ENCODE measurements at regions not wholly inside any gene's neighbourhood (a gene's known extent, or its start where the extent isn't known, plus 50 kb on each side); places are given as distances from the start of the nearest gene placed in this dataset.
"Not testable (repeated sequence)": the region's sequence is repeated elsewhere in the genome, so short reads cannot be mapped to it uniquely, and the experiment has no call there.

DNA sequence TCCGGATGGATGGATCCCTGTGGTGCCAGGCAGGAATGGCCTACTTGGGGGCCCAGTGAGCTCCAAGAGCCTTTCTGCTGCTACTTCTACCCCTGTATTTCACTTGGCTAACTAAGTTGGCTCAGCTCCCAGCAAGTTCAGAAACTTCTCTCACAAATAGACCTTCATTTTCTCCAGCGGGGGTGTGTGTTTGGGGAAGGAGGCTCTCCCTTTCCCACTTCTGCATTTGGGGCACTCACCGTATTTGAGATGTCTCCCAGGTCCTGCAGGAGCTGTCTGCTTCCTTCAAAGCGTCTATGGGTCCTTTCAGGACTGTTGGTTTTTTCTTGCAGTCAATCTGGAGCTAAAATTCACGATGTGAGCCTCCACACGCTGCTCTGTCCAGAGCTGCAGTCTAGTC, 197.7 kb downstream of the SPANXN3 start (continued):
- TF ChIP-seq, protein P1, sequence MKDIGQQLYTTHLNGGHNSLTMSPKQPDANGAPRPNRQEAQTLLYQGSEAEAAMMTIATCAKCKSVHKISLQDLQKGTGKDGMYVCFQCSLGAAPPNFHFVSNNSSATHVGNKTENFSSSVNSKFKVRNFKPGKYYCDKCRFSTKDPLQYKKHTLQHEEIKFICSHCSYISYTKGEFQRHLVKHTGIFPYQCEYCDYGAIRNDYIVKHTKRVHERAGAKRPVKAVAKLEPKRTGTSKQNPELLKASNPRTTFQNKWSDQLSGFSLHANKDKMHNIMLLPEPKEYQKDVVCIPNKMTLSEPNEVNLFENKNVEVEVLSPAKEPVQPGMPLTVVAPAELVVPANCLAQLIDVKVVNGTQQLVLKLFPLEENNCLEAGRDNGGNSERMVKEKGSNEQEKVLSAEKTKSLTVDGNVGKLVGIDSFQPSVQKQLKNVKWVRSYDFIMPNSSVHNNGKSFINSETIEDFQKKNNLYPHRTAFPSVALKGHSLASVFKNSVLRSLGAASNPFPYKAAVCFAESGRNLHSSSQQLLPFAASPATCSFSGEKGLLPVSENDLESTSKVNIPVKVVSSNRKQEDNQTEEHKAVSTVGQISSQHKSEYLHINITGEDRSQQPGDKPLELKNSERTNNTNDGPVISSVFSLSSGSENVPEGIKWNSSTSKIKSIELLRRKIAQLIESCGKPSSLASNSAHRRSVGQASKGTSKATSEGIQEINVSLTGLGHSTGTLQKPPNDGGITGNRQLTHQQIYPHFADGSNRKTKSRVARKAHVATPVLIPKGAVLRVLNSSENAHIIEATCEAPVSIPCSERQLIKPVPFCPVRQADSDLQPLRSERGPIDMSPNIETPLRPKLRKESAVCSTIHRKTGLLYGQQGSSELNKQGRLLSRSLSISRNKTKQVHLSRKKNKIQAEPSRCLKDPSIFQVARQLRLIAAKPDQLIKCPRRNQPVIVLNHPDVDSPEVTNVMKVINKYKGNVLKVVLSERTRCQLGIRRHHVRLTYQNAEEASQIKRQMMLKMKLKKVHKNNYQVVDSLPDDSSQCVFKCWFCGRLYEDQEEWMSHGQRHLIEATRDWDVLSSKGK (CRISPR knock-in tag; IDR thresholded peaks at IDR 0.05), result no peak
- TF ChIP-seq, protein P2, sequence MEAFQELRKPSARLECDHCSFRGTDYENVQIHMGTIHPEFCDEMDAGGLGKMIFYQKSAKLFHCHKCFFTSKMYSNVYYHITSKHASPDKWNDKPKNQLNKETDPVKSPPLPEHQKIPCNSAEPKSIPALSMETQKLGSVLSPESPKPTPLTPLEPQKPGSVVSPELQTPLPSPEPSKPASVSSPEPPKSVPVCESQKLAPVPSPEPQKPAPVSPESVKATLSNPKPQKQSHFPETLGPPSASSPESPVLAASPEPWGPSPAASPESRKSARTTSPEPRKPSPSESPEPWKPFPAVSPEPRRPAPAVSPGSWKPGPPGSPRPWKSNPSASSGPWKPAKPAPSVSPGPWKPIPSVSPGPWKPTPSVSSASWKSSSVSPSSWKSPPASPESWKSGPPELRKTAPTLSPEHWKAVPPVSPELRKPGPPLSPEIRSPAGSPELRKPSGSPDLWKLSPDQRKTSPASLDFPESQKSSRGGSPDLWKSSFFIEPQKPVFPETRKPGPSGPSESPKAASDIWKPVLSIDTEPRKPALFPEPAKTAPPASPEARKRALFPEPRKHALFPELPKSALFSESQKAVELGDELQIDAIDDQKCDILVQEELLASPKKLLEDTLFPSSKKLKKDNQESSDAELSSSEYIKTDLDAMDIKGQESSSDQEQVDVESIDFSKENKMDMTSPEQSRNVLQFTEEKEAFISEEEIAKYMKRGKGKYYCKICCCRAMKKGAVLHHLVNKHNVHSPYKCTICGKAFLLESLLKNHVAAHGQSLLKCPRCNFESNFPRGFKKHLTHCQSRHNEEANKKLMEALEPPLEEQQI (IDR thresholded peaks at IDR 0.05), result no peak

DNA sequence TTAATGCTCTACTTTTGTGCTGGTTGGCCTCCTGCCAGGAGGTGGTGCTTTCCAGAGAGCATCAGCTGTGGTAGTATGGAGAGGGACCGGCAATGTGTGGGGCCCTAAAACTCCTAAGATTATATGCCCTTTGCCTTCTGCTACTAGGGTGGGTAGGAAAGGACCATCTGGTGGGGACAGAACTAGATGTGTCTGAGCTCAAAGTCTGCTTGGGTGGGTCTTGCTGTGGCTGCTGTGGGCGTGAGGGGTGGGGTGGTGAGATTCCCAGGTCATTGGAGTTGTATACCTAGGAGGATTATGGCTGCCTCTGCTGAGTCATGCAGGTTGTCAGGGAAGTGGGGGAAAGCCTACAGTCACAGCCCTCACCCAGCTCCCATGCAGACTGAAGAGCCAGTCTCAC, 198.4 kb downstream of the SPANXN3 start:
- H3K9ac ChIP-seq (ENCODE audit: insufficient read depth in 1 of 2, low read depth in 2 of 2, low read length in 2 of 2); H2AFZ ChIP-seq (ENCODE audit: low read depth, low read length); H3K36me3 ChIP-seq (ENCODE audit: control insufficient read depth, insufficient read depth, low read length); POLR2A ChIA-PET; CTCF ChIA-PET (ENCODE audit: low intra/inter-chr PET ratio); ATAC-seq; H3K4me1 ChIP-seq (replicated peaks in 1 of 2; ENCODE audit: control insufficient read depth in 2 of 2, insufficient read depth in 2 of 2, low read length in 2 of 2); H4K20me1 ChIP-seq (replicated peaks; ENCODE audit: control insufficient read depth, insufficient read depth, low read length); H3K9me3 ChIP-seq (replicated peaks; ENCODE audit: control insufficient read depth, insufficient read depth, low read depth, low read length); BruUV-seq (replicated peaks); FAIRE-seq; H3K4me2 ChIP-seq (ENCODE audit: insufficient read depth, low read length); in situ Hi-C loops (cut with MboI); H3K27me3 ChIP-seq (ENCODE audit: control insufficient read depth in 2 of 2, insufficient read depth in 2 of 2, low read length in 2 of 2); H3K27ac ChIP-seq (ENCODE audit: extremely low read depth, low read depth, low read length); intact Hi-C loops (cut with micrococcal nuclease); H3K4me3 ChIP-seq; H3K79me2 ChIP-seq (ENCODE audit: control insufficient read depth, insufficient read depth, low read length); DNase-seq (ENCODE audit: extremely low read depth in 1 of 4, low spot score in 3 of 4); H3K9me1 ChIP-seq (ENCODE audit: control insufficient read depth, insufficient read depth, low read length): not testable (repeated sequence)
- 0% methylated on average over 1 of the region's 2 CpGs for WGBS (ENCODE audit: insufficient coverage, low coverage, missing lambda C conversion rate)
